RWPE2 (cell line): ENCODE measurements at regions not wholly inside any gene's neighbourhood (a gene's known extent, or its start where the extent isn't known, plus 50 kb on each side); places are given as distances from the start of the nearest gene placed in this dataset.

Source experiments
- ATAC-seq: fragments of 200-7000 bp; cut with Tn5 transposase; 3 replicates; pipeline ENCODE4 v1.9.1; 2021; ENCODE audit warnings: low read depth
- DNase-seq: peaks from one replicate; pipeline ENCODE4 v3.0.0-alpha.2; 2020; ENCODE audit warnings: low spot score
- H3K27ac ChIP-seq: fragments of 450-650 bp; 2 replicates; pipeline ENCODE4 v1.5.1; 2017; ENCODE audit warnings: mild to moderate bottlenecking; ENCODE audit not compliant: poor library complexity, severe bottlenecking
- H3K27me3 ChIP-seq: fragments of 250-450 bp; sonication (Bioruptor Pico); 2 replicates; pipeline ENCODE4 v1.5.1; 2021; ENCODE audit warnings: mild to moderate bottlenecking, moderate library complexity; ENCODE audit not compliant: insufficient read depth, poor library complexity, severe bottlenecking
- H3K36me3 ChIP-seq: fragments of 250-450 bp; sonication (Bioruptor Pico); 2 replicates; pipeline ENCODE4 v1.5.1; 2020; ENCODE audit warnings: low read depth, mild to moderate bottlenecking, moderate library complexity
- H3K4me1 ChIP-seq: fragments of 250-450 bp; sonication (Bioruptor Pico); 2 replicates; pipeline ENCODE4 v1.5.1; 2021; ENCODE audit warnings: mild to moderate bottlenecking, moderate library complexity; ENCODE audit not compliant: insufficient read depth, poor library complexity, severe bottlenecking
- H3K4me3 ChIP-seq: fragments of 250-450 bp; sonication (Bioruptor Pico); 2 replicates; pipeline ENCODE4 v1.5.1; 2021; ENCODE audit warnings: mild to moderate bottlenecking, moderate library complexity; ENCODE audit not compliant: severe bottlenecking
- H3K9me3 ChIP-seq: fragments of 250-450 bp; sonication (Bioruptor Pico); 2 replicates; pipeline ENCODE4 v1.5.1; 2021; ENCODE audit warnings: mild to moderate bottlenecking, moderate library complexity; ENCODE audit not compliant: severe bottlenecking
- CTCF ChIP-seq: fragments of 450-650 bp; IDR thresholded peaks from one replicate; pipeline ENCODE4 v1.5.1; 2017; ENCODE audit warnings: mild to moderate bottlenecking, moderate library complexity; ENCODE audit not compliant: poor library complexity, severe bottlenecking

- no peak overlapping the region for H3K4me3 ChIP-seq
- no peaks in the 10 kb centered on the region for H3K27me3 ChIP-seq
- H3K27ac ChIP-seq: no peak overlapping the region
- no peaks in the 10 kb centered on the region for H3K36me3 ChIP-seq
- no peaks in the 10 kb centered on the region for H3K4me1 ChIP-seq
- ATAC-seq (no peak), DNase-seq (no peak)
- no peak for TF ChIP-seq CTCF
- no peaks in the 10 kb centered on the region for H3K9me3 ChIP-seq
These were observed 183.1 kb upstream of the CCDC68 start for GRCh38 chr18:55142410-55142809.

GRCh38 chr18:55141318-55141717, 182.1 kb upstream of the CCDC68 start:
- ATAC-seq: no peak
- Histone ChIP-seq H3K9me3 (no peaks in the 10 kb centered on the region), H3K4me3 (no peak overlapping the region), H3K4me1 (no peaks in the 10 kb centered on the region), H3K27ac (no peak overlapping the region), H3K36me3 (no peaks in the 10 kb centered on the region), H3K27me3 (no peaks in the 10 kb centered on the region)
- no peak for DNase-seq
- TF ChIP-seq CTCF: no peak

GRCh38 chr18:55139836-55140235, 180.6 kb upstream of the CCDC68 start:
- Histone ChIP-seq H3K27me3 (no peaks in the 10 kb centered on the region), H3K27ac (no peak overlapping the region), H3K4me1 (no peaks in the 10 kb centered on the region), H3K4me3 (no peak overlapping the region), H3K9me3 (no peaks in the 10 kb centered on the region), H3K36me3 (no peaks in the 10 kb centered on the region)
- no peak for TF ChIP-seq CTCF
- no peak for ATAC-seq
- DNase-seq: no peak

- no peak for ATAC-seq
These were observed 180.0 kb upstream of the CCDC68 start for GRCh38 chr18:55139307-55139706.

GRCh38 chr18:55138401-55138800, 179.1 kb upstream of the CCDC68 start:
- Histone ChIP-seq H3K9me3 (no peaks in the 10 kb centered on the region), H3K4me1 (no peaks in the 10 kb centered on the region), H3K4me3 (no peak overlapping the region), H3K36me3 (no peaks in the 10 kb centered on the region), H3K27me3 (no peaks in the 10 kb centered on the region), H3K27ac (no peak overlapping the region)
- ATAC-seq: no peak
- no peak for TF ChIP-seq CTCF
- no peak for DNase-seq

More at GRCh38 chr18:55139307-55139706, 180.0 kb upstream of the CCDC68 start:
- no peak for TF ChIP-seq CTCF
- no peaks in the 10 kb centered on the region for H3K36me3 ChIP-seq
- no peaks in the 10 kb centered on the region for H3K27me3 ChIP-seq
- H3K4me3 ChIP-seq: no peak overlapping the region
- DNase-seq: no peak
- H3K9me3 ChIP-seq: no peaks in the 10 kb centered on the region
- no peaks in the 10 kb centered on the region for H3K4me1 ChIP-seq
- no peak overlapping the region for H3K27ac ChIP-seq
